Fibroblast of pulmonary artery (primary cell): ENCODE measurements at regions not wholly inside any gene's neighbourhood (a gene's known extent, or its start where the extent isn't known, plus 50 kb on each side); places are given as distances from the start of the nearest gene placed in this dataset.

Source experiments
- DNase-seq: peaks from one replicate; pipeline ENCODE4 v3.0.0-alpha.2; 2010; ENCODE audit warnings: low read depth
- H3K4me3 ChIP-seq: replicated peaks from 2 replicates; pipeline ENCODE4 v1.5.1; 2011; ENCODE audit warnings: low read depth, mild to moderate bottlenecking, control low read depth, low read length, moderate library complexity
- TF ChIP-seq, protein P1 (sequence below): IDR thresholded peaks from 2 replicates; pipeline ENCODE4 v1.5.1; 2011; ENCODE audit warnings: mild to moderate bottlenecking, control low read depth, low read length, inconsistent platforms; ENCODE audit errors: missing control alignments

DNA sequence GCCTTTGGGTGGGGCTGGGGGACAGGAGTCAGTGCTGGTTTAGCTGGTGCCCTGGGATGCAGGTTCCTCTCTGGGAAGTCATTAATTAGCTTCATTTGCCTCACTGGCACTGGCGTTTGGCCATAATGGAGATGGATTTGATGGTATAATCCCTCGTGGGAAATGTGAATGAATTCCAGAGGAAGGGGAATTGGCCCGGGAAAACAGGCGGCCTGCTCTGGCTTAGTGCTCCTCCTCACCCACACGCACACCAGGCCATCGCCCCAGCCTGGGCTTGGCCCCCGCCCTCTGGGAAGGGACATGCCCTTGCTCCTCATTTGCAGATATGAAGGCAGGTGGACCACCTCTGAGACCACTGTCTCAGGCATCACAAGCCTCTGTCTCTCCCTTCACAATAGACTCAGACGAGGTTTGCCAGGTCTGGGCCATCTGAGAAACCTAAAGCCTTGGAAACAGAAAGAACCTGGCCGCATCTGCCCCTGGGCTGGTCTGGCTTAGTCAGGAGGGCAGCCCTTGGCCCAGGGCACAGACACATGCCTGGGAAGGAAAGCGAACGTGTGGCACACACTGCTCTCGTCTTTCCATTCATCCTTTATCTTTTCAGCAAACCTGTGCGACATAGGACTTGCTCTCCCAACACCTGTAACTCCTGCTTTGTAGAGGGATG lies 199.2 kb upstream of the CDH4 start:
- TF ChIP-seq, protein P1, sequence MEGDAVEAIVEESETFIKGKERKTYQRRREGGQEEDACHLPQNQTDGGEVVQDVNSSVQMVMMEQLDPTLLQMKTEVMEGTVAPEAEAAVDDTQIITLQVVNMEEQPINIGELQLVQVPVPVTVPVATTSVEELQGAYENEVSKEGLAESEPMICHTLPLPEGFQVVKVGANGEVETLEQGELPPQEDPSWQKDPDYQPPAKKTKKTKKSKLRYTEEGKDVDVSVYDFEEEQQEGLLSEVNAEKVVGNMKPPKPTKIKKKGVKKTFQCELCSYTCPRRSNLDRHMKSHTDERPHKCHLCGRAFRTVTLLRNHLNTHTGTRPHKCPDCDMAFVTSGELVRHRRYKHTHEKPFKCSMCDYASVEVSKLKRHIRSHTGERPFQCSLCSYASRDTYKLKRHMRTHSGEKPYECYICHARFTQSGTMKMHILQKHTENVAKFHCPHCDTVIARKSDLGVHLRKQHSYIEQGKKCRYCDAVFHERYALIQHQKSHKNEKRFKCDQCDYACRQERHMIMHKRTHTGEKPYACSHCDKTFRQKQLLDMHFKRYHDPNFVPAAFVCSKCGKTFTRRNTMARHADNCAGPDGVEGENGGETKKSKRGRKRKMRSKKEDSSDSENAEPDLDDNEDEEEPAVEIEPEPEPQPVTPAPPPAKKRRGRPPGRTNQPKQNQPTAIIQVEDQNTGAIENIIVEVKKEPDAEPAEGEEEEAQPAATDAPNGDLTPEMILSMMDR: no peak
- no peak overlapping the region for H3K4me3 ChIP-seq
- DNase-seq: no peak

DNA sequence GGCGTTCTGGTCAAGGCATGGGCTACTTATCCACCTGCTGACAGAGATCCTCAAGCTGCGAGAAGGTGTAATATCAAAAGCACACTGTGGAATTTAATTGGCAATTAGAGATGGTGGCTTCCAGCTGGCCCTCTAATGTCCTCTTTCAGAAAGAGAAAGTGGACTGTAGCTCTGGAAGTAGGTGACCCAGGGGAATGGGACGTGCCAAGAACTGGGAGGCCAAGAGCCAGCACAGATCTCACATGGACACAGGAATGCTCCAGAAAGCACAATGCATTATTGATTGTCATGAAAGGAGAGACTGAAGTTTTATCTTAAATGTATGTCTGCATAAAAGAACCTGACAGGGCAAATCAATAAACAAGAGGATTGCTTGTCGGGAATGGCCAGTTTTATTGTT lies 198.6 kb upstream of the CDH4 start:
- TF ChIP-seq, protein P1: no peak
- no peak for DNase-seq
- no peak overlapping the region for H3K4me3 ChIP-seq

DNA sequence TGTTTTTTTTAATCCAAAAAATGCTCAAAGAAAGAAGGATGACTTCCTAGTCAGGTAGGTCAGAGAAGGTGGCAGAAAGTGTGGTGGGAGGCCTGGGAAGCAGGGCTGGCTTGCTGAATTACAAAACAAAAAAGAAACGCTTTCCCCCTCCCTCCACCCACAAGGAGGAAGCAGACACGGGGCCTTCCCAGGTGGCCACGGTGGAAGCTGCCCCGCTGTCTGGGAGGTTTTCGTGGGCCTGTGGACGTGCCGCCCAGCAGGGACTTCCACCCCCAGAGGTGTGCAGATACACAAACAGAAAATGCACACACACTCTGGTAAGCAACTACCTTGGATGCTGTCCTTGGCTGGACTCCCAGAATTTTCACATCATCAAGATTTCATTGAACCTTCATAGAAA lies 198.2 kb upstream of the CDH4 start:
- no peak for DNase-seq
- H3K4me3 ChIP-seq: no peak overlapping the region
- TF ChIP-seq, protein P1: no peak

DNA sequence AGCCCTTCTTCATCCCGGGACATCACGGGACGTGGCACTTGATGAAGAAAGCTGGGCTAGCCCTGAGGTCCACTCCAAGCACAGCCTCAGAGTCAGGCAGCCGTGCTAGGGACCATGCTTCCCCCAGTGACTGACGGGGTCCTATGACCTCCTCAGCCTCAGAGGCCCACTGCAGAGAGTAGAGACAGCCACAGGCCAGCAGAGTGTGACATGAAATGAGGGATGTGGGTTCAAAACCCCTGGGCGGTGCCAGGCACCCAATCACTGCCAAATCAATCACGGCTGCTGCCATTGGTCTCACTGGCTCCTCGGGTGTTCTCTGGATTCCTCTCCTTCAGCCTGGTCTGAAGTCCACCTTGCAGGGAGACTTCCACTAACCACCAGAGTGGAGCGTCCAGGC lies 197.7 kb upstream of the CDH4 start:
- DNase-seq: no peak
- H3K4me3 ChIP-seq: no peak overlapping the region
- TF ChIP-seq, protein P1: no peak

DNA sequence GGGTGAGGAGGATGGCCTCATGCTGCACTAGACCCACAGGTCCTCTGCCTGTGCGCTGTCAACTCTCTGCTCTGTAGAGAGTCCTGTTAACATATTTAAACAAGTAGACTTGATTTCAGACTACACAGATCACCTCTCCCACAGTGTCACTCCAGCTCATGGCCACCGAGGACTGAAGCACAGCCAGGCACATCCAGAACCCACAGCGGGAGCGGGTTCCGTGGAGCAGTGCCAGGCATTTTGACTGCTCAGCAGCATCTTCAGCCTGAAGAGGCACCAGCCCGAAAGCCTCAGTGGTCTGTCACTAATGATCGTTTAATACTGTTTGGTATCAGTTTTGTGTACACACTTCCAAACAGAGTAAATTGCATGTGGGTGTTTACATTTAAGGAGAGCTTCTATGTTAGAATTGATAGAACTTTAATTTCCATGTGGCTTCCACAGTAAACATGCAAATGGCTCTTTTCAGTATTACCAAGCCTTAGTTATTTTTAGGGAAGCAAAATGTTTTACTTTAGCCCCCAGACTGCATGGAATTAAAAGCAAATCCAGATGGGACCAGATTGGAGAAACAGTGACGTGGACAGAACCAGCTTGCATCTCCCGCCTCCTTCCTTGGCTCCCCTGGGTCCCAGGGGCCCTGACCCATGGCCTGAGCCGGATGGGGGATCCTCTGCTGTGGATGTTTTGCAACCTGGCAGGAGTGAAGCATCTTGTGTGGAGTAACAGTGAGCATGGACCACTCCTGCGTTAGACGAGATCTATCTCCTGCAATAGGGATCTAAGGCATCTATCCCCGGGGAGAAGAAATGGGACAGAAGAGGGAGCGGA lies 196.7 kb upstream of the CDH4 start:
- no peak overlapping the region for H3K4me3 ChIP-seq
- DNase-seq: no peak
- TF ChIP-seq, protein P1: no peak

DNA sequence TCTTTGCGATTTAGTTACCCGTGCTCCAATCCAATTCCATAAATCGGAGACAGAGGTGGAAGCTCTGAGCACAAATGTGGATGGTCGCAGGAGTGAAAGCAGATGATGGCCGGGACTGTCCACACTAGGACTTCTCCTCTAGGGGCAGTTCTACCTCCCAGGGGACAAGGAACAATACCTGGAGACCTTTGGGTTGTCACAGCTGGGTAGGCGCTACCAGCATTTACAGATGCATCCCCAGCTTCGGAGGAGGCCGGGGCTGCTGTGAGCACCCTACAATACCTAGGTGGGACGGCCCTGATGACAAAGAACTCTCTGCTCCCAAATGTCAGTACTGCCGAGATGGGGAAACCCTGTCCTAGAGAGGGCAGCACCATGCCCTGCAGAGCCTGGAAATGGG lies 195.9 kb upstream of the CDH4 start:
- TF ChIP-seq, protein P1: no peak
- H3K4me3 ChIP-seq: no peak overlapping the region
- DNase-seq: no peak
